ENCODE measurements at regions not wholly inside any gene's neighbourhood (a gene's known extent, or its start where the extent isn't known, plus 50 kb on each side); places are given as distances from the start of the nearest gene placed in this dataset.
"Not testable (repeated sequence)": the region's sequence is repeated elsewhere in the genome, so short reads cannot be mapped to it uniquely, and the experiment has no call there.

- TF ChIP-seq POLR2A (IDR thresholded peaks at IDR 0.05; ENCODE audit: low read length); GATA1 (IDR thresholded peaks at IDR 0.05; ENCODE audit: low read depth, low read length): not testable (repeated sequence)
Measured at GRCh38 chr9:42414865-42415264, 231.4 kb downstream of the SPATA31A6 start.

Data from erythroblast (primary cell).